ENCODE measurements at regions not wholly inside any gene's neighbourhood (a gene's known extent, or its start where the extent isn't known, plus 50 kb on each side); places are given as distances from the start of the nearest gene placed in this dataset.
"Not testable (repeated sequence)": the region's sequence is repeated elsewhere in the genome, so short reads cannot be mapped to it uniquely, and the experiment has no call there.

DNA sequence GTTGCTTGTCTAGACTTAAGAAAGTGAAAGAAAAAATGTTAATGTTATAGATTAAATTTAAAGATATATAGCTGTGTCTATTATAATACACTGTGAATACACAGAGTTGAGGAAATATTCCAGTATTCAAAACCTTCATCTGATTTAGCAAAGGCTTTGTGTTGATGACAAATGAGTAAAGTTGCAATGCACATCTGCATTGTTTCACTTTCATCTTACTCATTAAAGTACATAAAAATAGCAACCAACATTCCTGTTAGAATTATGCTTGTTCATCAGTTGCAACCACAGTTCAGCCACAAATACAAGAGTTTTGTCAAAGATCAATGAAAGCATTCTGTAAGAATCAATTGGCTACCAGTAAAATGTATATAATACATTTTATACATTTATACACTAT lies 346.4 kb upstream of the SLC7A11 start:
- intact Hi-C loops (cut with DNase I; ENCODE audit: low total_unique reads) = no loop called here
- TF ChIP-seq, protein P1, sequence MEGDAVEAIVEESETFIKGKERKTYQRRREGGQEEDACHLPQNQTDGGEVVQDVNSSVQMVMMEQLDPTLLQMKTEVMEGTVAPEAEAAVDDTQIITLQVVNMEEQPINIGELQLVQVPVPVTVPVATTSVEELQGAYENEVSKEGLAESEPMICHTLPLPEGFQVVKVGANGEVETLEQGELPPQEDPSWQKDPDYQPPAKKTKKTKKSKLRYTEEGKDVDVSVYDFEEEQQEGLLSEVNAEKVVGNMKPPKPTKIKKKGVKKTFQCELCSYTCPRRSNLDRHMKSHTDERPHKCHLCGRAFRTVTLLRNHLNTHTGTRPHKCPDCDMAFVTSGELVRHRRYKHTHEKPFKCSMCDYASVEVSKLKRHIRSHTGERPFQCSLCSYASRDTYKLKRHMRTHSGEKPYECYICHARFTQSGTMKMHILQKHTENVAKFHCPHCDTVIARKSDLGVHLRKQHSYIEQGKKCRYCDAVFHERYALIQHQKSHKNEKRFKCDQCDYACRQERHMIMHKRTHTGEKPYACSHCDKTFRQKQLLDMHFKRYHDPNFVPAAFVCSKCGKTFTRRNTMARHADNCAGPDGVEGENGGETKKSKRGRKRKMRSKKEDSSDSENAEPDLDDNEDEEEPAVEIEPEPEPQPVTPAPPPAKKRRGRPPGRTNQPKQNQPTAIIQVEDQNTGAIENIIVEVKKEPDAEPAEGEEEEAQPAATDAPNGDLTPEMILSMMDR (IDR thresholded peaks at IDR 0.05) = no peak
- TF ChIP-seq POLR2A (IDR thresholded peaks at IDR 0.05) = no peak
- no peak for DNase-seq

DNA sequence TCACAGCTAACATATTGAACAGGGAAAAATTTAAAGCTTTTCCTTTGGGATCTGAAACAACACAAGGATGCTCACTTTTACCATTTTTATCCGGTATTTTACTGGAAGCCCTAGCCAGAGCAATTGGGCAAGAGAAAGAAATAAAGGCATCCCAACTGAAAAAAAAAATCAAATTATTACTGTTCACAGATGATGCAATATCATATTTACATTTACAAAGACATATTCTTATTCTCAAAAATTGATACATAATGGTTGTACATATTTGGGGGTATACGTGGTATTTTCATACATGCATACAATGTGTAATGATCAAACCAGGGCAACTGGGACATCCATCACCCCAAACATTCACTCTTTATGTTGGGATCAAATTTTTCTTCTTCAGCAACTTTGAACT lies 337.0 kb upstream of the SLC7A11 start:
- TF ChIP-seq POLR2A (IDR thresholded peaks at IDR 0.05) = no peak
- TF ChIP-seq, protein P1 (IDR thresholded peaks at IDR 0.05) = no peak
- no peak overlapping the region for H3K4me3 ChIP-seq
- no peaks in the 10 kb centered on the region for H3K4me1 ChIP-seq
- no peak for DNase-seq
- no peak overlapping the region for H3K27ac ChIP-seq
- intact Hi-C loops (cut with DNase I; ENCODE audit: low total_unique reads) = no loop called here
- no peaks in the 10 kb centered on the region for H3K27me3 ChIP-seq
- H3K9me3 ChIP-seq = peaks cover 0 to 9% of the 10 kb centered on the region in 2 donors
- no peaks in the 10 kb centered on the region for H3K36me3 ChIP-seq

More for the DNA sequence above, 346.4 kb upstream of the SLC7A11 start:
- no peaks in the 10 kb centered on the region for H3K27me3 ChIP-seq
- H3K4me3 ChIP-seq = no peak overlapping the region
- no peaks in the 10 kb centered on the region for H3K4me1 ChIP-seq
- peaks cover 0 to 2% of the 10 kb centered on the region in 2 donors for H3K36me3 ChIP-seq
- H3K9me3 ChIP-seq = no peaks in the 10 kb centered on the region
- H3K27ac ChIP-seq = no peak overlapping the region

DNA sequence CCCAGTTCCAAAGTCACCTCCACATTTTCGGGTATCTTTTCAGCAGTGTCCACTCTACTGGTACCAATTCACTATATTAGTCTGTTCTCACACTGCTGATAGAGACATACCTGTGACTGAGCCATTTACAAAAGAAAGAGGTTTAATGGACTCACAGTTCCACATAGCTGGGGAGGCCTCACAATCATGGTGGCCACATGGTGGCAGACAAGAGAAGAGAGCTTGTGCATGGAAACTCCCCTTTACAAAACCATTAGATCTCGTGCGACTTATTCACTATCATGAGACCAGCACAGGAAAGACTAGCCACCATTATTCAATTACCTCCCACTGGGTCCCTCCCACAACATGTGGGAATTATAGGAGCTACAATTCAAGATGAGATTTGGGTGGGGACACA lies 335.7 kb upstream of the SLC7A11 start:
- H3K4me3 ChIP-seq; H3K4me1 ChIP-seq; H3K27ac ChIP-seq; H3K36me3 ChIP-seq; H3K9me3 ChIP-seq; DNase-seq; intact Hi-C loops (cut with DNase I; ENCODE audit: low total_unique reads); H3K27me3 ChIP-seq: not testable (repeated sequence)

DNA sequence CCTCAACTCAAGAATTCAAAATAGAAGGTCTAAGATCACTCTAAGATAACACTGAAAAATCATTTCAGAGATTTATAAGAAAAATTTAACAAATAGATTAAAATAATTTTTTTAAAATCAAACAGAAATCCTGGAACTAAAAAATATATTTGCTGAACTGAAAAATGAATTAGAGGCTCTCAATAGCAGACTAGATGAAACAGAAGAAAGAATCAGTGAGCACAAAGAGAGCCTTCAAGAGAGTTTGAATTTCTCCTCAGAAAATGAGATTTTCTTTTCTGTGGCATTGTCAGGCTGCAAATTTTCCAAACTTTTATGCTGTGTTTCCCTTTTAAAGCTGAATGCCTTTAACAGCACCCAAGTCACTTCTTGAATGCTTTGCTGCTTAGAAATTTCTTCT lies 335.0 kb upstream of the SLC7A11 start:
- TF ChIP-seq POLR2A (IDR thresholded peaks at IDR 0.05) = no peak
- TF ChIP-seq, protein P1 (IDR thresholded peaks at IDR 0.05) = no peak
- intact Hi-C loops (cut with DNase I; ENCODE audit: low total_unique reads) = no loop called here
- H3K9me3 ChIP-seq = peaks cover 0 to 9% of the 10 kb centered on the region in 2 donors

DNA sequence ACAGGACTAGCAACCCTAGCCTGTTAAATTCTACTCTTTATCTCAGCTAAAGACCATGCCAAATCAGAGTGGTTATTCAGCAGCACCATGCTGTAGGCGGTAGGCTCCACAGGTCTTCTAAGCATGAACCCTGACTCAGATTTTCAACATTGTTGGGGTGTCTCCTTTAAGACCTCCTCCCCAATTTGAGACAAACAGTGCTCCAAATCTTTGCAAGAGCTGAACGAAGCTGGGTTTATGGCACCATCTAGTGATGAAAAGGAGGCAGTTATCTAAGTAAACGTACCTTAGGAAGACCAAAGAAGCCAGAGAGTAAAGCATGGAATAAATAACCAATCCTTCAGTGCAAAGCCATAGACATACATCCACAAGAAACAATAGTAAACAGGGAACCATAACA lies 334.5 kb upstream of the SLC7A11 start:
- Histone ChIP-seq H3K27me3 (no peaks in the 10 kb centered on the region), H3K9me3 (peaks cover 0 to 9% of the 10 kb centered on the region in 2 donors), H3K4me1 (no peaks in the 10 kb centered on the region), H3K36me3 (no peaks in the 10 kb centered on the region), H3K27ac (no peak overlapping the region), H3K4me3 (no peak overlapping the region)
- TF ChIP-seq, protein P1 (IDR thresholded peaks at IDR 0.05) = no peak
- no peak for TF ChIP-seq POLR2A (IDR thresholded peaks at IDR 0.05)
- no peak for DNase-seq
- intact Hi-C loops (cut with DNase I; ENCODE audit: low total_unique reads) = no loop called here

More for the DNA sequence above, 335.0 kb upstream of the SLC7A11 start:
- DNase-seq = no peak
- Histone ChIP-seq H3K27ac (no peak overlapping the region), H3K27me3 (no peaks in the 10 kb centered on the region), H3K36me3 (no peaks in the 10 kb centered on the region), H3K4me1 (no peaks in the 10 kb centered on the region), H3K4me3 (no peak overlapping the region)

DNA sequence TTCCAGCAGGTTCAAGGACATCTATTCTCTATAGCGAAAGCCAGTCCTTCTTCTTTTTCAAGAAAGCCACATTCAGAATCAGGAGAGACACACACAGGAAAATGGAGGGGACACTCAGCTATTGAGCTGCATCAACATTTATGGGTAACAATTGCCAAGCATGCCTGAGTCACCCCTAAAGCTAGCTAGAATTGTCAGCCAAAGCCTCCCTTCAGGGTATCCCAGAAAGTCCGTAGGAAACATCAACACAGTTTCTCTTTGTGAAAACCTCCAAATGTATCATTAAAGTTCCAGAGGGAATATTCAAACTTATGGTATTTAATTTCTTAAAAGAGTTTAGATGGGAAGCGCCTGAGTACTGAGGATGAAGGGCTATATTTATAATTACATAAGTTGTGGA lies 331.1 kb upstream of the SLC7A11 start:
- H3K9me3 ChIP-seq = peaks cover 0 to 9% of the 10 kb centered on the region in 2 donors
- intact Hi-C loops (cut with DNase I; ENCODE audit: low total_unique reads) = no loop called here
- H3K4me1 ChIP-seq = no peaks in the 10 kb centered on the region
- no peak overlapping the region for H3K27ac ChIP-seq
- no peaks in the 10 kb centered on the region for H3K27me3 ChIP-seq
- no peak overlapping the region for H3K4me3 ChIP-seq
- no peaks in the 10 kb centered on the region for H3K36me3 ChIP-seq
- no peak for DNase-seq
- TF ChIP-seq, protein P1 (IDR thresholded peaks at IDR 0.05) = no peak
- no peak for TF ChIP-seq POLR2A (IDR thresholded peaks at IDR 0.05)

Measured in uterus (tissue), 3 donors.